HFFc6 (cell line): ENCODE measurements at regions not wholly inside any gene's neighbourhood (a gene's known extent, or its start where the extent isn't known, plus 50 kb on each side); places are given as distances from the start of the nearest gene placed in this dataset.

ENCODE experiments used
- DNase-seq: peaks from one replicate; pipeline ENCODE4 v3.0.0-alpha.2; 2018
- H3K27ac Mint-ChIP-seq: 2 replicates; pipeline ENCODE4 v1.8.0; 2020; ENCODE audit warnings: mild to moderate bottlenecking, mixed read lengths
- H3K27me3 Mint-ChIP-seq: 2 replicates; pipeline ENCODE4 v1.8.0; 2021; ENCODE audit warnings: mild to moderate bottlenecking, moderate library complexity, mixed read lengths; ENCODE audit not compliant: insufficient read depth
- H3K36me3 Mint-ChIP-seq: 2 replicates; pipeline ENCODE4 v1.8.0; 2021; ENCODE audit warnings: low read depth, mixed read lengths
- H3K4me1 Mint-ChIP-seq: 2 replicates; pipeline ENCODE4 v1.8.0; 2020; ENCODE audit warnings: low read depth, mixed read lengths
- H3K4me3 Mint-ChIP-seq: 2 replicates; pipeline ENCODE4 v1.8.0; 2020; ENCODE audit warnings: mild to moderate bottlenecking, moderate library complexity, mixed read lengths
- H3K9me3 Mint-ChIP-seq: 2 replicates; pipeline ENCODE4 v1.8.0; 2020; ENCODE audit warnings: mild to moderate bottlenecking, mixed read lengths
- CTCF ChIP-seq: fragments of 200-600 bp; sonication (generic); IDR thresholded peaks from 2 replicates; pipeline ENCODE4 v1.5.0; 2021; ENCODE audit warnings: antibody characterized with exemption, mild to moderate bottlenecking

GRCh38 chr6:23890543-23891227 is 235.3 kb upstream of the NRSN1 start:
- H3K9me3 Mint-ChIP-seq = peaks cover 51% of the 10 kb centered on the region
- H3K4me1 Mint-ChIP-seq = no peaks in the 10 kb centered on the region
- TF ChIP-seq CTCF = no peak
- DNase-seq = no peak
- no peaks in the 10 kb centered on the region for H3K27me3 Mint-ChIP-seq
- no peak overlapping the region for H3K27ac Mint-ChIP-seq
- no peak overlapping the region for H3K4me3 Mint-ChIP-seq
- no peaks in the 10 kb centered on the region for H3K36me3 Mint-ChIP-seq

GRCh38 chr6:23905133-23905815 is 220.7 kb upstream of the NRSN1 start:
- Mint-ChIP-seq H3K4me1 (no peaks in the 10 kb centered on the region), H3K4me3 (no peak overlapping the region), H3K9me3 (peaks cover 42% of the 10 kb centered on the region), H3K27ac (no peak overlapping the region), H3K36me3 (no peaks in the 10 kb centered on the region), H3K27me3 (no peaks in the 10 kb centered on the region)
- TF ChIP-seq CTCF = no peak
- no peak for DNase-seq

- TF ChIP-seq CTCF = no peak
- Mint-ChIP-seq H3K9me3 (peaks cover 50% of the 10 kb centered on the region), H3K27me3 (no peaks in the 10 kb centered on the region), H3K4me3 (no peak overlapping the region), H3K4me1 (no peaks in the 10 kb centered on the region), H3K36me3 (no peaks in the 10 kb centered on the region), H3K27ac (no peak overlapping the region)
- DNase-seq = no peak
Observed at GRCh38 chr6:23910420-23910819, 215.6 kb upstream of the NRSN1 start.

- Mint-ChIP-seq H3K27me3 (0 out of 2 replicates have a peak, but pooled peaks cover 2% of the 10 kb centered on the region), H3K27ac (no peak overlapping the region), H3K4me3 (no peak overlapping the region), H3K36me3 (no peaks in the 10 kb centered on the region), H3K9me3 (peaks cover 53% of the 10 kb centered on the region), H3K4me1 (no peaks in the 10 kb centered on the region)
- no peak for DNase-seq
- TF ChIP-seq CTCF = no peak
Observed at GRCh38 chr6:23927935-23928334, 198.1 kb upstream of the NRSN1 start.

GRCh38 chr6:23929201-23929600 is 196.8 kb upstream of the NRSN1 start:
- Mint-ChIP-seq H3K4me3 (no peak overlapping the region), H3K4me1 (no peaks in the 10 kb centered on the region), H3K27ac (no peak overlapping the region), H3K36me3 (no peaks in the 10 kb centered on the region; the same call in 1 of the 2 replicates), H3K27me3 (0 out of 2 replicates have a peak, but pooled peaks cover 2% of the 10 kb centered on the region), H3K9me3 (peaks cover 51% of the 10 kb centered on the region)
- no peak for TF ChIP-seq CTCF
- no peak for DNase-seq
